OCI-LY7 (cell line): ENCODE measurements at regions not wholly inside any gene's neighbourhood (a gene's known extent, or its start where the extent isn't known, plus 50 kb on each side); places are given as distances from the start of the nearest gene placed in this dataset.

Experiments
- BruUV-seq: library from RNA; stranded (reverse); fragments of 400-500 nt; replicated peaks from 2 replicates; lab custom pipeline; 2021; lab: Mats Ljungman, UMichigan
- CTCF ChIA-PET: fragments of 300-600 bp; sonication (Branson Sonifier 250); formaldehyde crosslinking; loops from one replicate; lab custom pipeline; 2022; ENCODE audit warnings: antibody characterized with exemption; ENCODE audit not compliant: unreplicated experiment; lab: Charles Lee
- POLR2A ChIA-PET: fragments of 300-600 bp; sonication (Branson Sonifier 250); formaldehyde crosslinking; loops from one replicate; lab custom pipeline; 2022; ENCODE audit warnings: antibody characterized with exemption; lab: Charles Lee
- DNase-seq: peaks from one replicate; pipeline ENCODE4 v3.0.0-alpha.2; 2015; ENCODE audit warnings: low spot score
- H2AFZ ChIP-seq: fragments of 200-600 bp; sonication (generic), shearing (Covaris generic); 2 replicates; pipeline ENCODE4 v1.6.1; 2014; ENCODE audit warnings: mild to moderate bottlenecking, antibody characterized with exemption, low read length, moderate library complexity
- H3K27ac ChIP-seq: fragments of 200-600 bp; sonication (generic); 2 replicates; pipeline ENCODE4 v1.5.1; 2014; ENCODE audit warnings: mixed run types, low read depth, mild to moderate bottlenecking, moderate library complexity, low read length, inconsistent platforms; ENCODE audit not compliant: poor library complexity, severe bottlenecking
- H3K36me3 ChIP-seq: fragments of 200-600 bp; sonication (generic); 2 replicates; pipeline ENCODE4 v1.6.1; 2014; ENCODE audit warnings: mild to moderate bottlenecking, antibody characterized with exemption, low read length, moderate library complexity, mixed read lengths; ENCODE audit not compliant: insufficient read depth
- H3K4me1 ChIP-seq: fragments of 200-600 bp; sonication (generic); 2 replicates; pipeline ENCODE4 v1.5.1; 2014; ENCODE audit warnings: mild to moderate bottlenecking, low read length; ENCODE audit not compliant: insufficient read depth, poor library complexity, severe bottlenecking
- H3K4me2 ChIP-seq: fragments of 200-600 bp; sonication (generic); 2 replicates; pipeline ENCODE4 v1.6.1; 2014; ENCODE audit warnings: mild to moderate bottlenecking, low read length
- H3K4me3 ChIP-seq: fragments of 200-600 bp; sonication (generic); 2 replicates; pipeline ENCODE4 v1.5.1; 2014; ENCODE audit warnings: mild to moderate bottlenecking, low read depth, low read length; ENCODE audit not compliant: poor library complexity, severe bottlenecking
- H3K79me2 ChIP-seq: fragments of 200-600 bp; sonication (generic); 2 replicates; pipeline ENCODE4 v1.6.1; 2016; ENCODE audit warnings: low read depth, mild to moderate bottlenecking, low read length, moderate library complexity, mixed read lengths; ENCODE audit not compliant: insufficient read depth
- H3K9me2 ChIP-seq: fragments of 200-600 bp; sonication (generic); 2 replicates; pipeline ENCODE4 v1.6.1; 2016; ENCODE audit warnings: mild to moderate bottlenecking, low read length, mixed read lengths; ENCODE audit not compliant: insufficient read depth
- H3K9me3 ChIP-seq: fragments of 200-600 bp; sonication (generic); 2 replicates; pipeline ENCODE4 v1.6.1; 2014; ENCODE audit warnings: mild to moderate bottlenecking, mixed run types, low read length, mixed read lengths
- H4K20me1 ChIP-seq: fragments of 200-600 bp; sonication (generic); 2 replicates; pipeline ENCODE4 v1.6.1; 2014; ENCODE audit warnings: mild to moderate bottlenecking, antibody characterized with exemption, low read length, moderate library complexity, mixed read lengths; ENCODE audit not compliant: insufficient read depth
- CTCF ChIP-seq: fragments of 200-600 bp; sonication (generic); conservative IDR thresholded peaks from 2 replicates; pipeline ENCODE4 v1.5.1; 2014; ENCODE audit warnings: mild to moderate bottlenecking, antibody characterized with exemption, low read length, moderate library complexity, mixed read lengths
- EZH2phosphoT487 ChIP-seq: fragments of 200-600 bp; sonication (generic); IDR thresholded peaks from 2 replicates; pipeline ENCODE4 v1.6.1; 2018; ENCODE audit warnings: low read depth, borderline replicate concordance, mild to moderate bottlenecking, mixed run types, antibody characterized with exemption, low read length, moderate library complexity, mixed read lengths
- intact Hi-C: fragments of 100-400 bp; cut with micrococcal nuclease; formaldehyde crosslinking; loops from one replicate; pipeline ENCODE4 v1.10.0; 2022; ENCODE audit not compliant: unreplicated experiment

- TF ChIP-seq CTCF (no peak), EZH2phosphoT487 (no peak)
- H3K4me1 ChIP-seq, result no peaks in the 10 kb centered on the region
- no peaks in the 10 kb centered on the region for H3K79me2 ChIP-seq
- intact Hi-C loops, result no loop called here
- no peaks in the 10 kb centered on the region for H4K20me1 ChIP-seq
- CTCF ChIA-PET, result interaction anchor here (0.6 kb wide), 1 partner anchor 309 kb away, joined by 3 read pairs; no protein-coding TSS in a partner anchor
- no peak overlapping the region for H3K4me3 ChIP-seq
- no peaks in the 10 kb centered on the region for H3K9me3 ChIP-seq
- no TSS peak for BruUV-seq
- DNase-seq, result no peak
- no peak overlapping the region for H3K27ac ChIP-seq
- H2AFZ ChIP-seq, result no peak overlapping the region
- POLR2A ChIA-PET, result interaction anchor here (1.1 kb wide), 1 partner anchor 14 kb away, joined by 3 read pairs; no protein-coding TSS in a partner anchor
- H3K4me2 ChIP-seq, result no peak overlapping the region
- H3K9me2 ChIP-seq, result no peaks in the 10 kb centered on the region
- H3K36me3 ChIP-seq, result no peaks in the 10 kb centered on the region
Measured at GRCh38 chr6:40882323-40882997, 156.6 kb downstream of the UNC5CL start.

GRCh38 chr6:40881501-40881900 lies 157.5 kb downstream of the UNC5CL start:
- Histone ChIP-seq H3K9me2 (no peaks in the 10 kb centered on the region), H4K20me1 (no peaks in the 10 kb centered on the region), H3K9me3 (no peaks in the 10 kb centered on the region), H3K4me2 (no peak overlapping the region), H3K4me1 (no peaks in the 10 kb centered on the region), H3K4me3 (no peak overlapping the region), H3K27ac (no peak overlapping the region), H2AFZ (no peak overlapping the region), H3K79me2 (no peaks in the 10 kb centered on the region), H3K36me3 (no peaks in the 10 kb centered on the region)
- POLR2A ChIA-PET, result interaction anchor here (1.1 kb wide), 1 partner anchor 15 kb away, joined by 3 read pairs; no protein-coding TSS in a partner anchor
- BruUV-seq, result no TSS peak
- DNase-seq, result no peak
- intact Hi-C loops, result no loop called here
- no peak for TF ChIP-seq CTCF
- no peak for TF ChIP-seq EZH2phosphoT487
- CTCF ChIA-PET, result no interaction called here

GRCh38 chr6:40880906-40881305 lies 158.1 kb downstream of the UNC5CL start:
- Histone ChIP-seq H3K36me3 (no peaks in the 10 kb centered on the region), H3K9me3 (no peaks in the 10 kb centered on the region), H4K20me1 (no peaks in the 10 kb centered on the region), H3K4me1 (no peaks in the 10 kb centered on the region), H3K27ac (no peak overlapping the region), H3K79me2 (no peaks in the 10 kb centered on the region), H3K4me2 (no peak overlapping the region), H2AFZ (no peak overlapping the region), H3K9me2 (no peaks in the 10 kb centered on the region), H3K4me3 (no peak overlapping the region)
- CTCF ChIA-PET, result no interaction called here
- intact Hi-C loops, result no loop called here
- no TSS peak for BruUV-seq
- DNase-seq, result no peak
- POLR2A ChIA-PET, result interaction anchor here (0.5 kb wide), 1 partner anchor 46 kb away, joined by 3 read pairs; no protein-coding TSS in a partner anchor
- no peak for TF ChIP-seq EZH2phosphoT487
- no peak for TF ChIP-seq CTCF
